ENCODE measurements at regions not wholly inside any gene's neighbourhood (a gene's known extent, or its start where the extent isn't known, plus 50 kb on each side); places are given as distances from the start of the nearest gene placed in this dataset.

DNA sequence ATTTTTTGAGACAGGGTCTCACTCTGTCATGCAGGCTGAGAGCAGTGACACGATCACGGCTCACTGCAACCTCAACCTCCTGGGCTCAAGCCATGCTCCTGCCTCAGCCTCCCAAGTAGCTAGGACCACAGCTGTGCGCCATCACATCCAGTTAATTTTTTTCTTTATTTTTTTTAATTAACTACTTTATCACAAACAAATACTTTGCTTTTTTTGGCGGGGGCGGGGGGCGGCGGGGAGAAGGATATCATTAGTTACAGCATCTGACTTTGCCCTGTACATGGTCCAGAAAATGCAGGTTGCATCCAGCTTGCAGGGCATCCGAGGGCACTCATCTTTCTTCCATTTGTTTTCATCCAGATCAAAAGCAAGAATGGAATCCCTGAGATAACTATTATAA, 201.8 kb upstream of the IER5L start:
- no peak for DNase-seq

DNA sequence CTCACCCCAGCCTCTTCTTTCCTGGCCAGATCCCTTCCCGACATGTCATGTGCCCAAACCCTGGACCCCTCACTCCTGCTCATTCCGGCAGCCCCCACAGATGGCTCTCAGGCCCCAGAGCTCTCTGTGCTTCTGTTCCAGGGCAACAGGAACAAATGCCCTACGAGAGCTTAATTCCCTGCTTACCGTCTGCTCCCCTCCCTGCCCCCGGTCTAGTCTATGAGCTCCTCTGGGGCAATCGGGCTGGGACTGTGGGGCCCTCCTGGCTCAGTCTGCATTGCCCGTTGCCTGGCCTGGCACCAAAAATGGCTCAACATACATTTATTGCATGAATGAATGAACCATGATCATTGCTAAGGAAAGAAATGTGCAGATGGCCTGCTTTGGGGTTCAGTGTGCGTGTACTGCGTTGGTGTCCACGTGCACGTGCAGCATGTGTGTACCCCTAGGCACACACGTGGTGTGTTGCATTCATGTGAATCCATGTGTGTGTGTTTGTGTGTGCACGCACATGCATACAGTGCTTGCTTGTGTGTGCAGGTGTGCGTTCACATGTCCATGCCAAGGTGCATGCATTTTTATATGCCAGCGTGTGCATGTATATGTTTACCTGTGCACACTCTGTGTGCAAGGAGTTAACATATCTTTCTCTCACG, 201.2 kb upstream of the IER5L start:
- DNase-seq: no peak

DNA sequence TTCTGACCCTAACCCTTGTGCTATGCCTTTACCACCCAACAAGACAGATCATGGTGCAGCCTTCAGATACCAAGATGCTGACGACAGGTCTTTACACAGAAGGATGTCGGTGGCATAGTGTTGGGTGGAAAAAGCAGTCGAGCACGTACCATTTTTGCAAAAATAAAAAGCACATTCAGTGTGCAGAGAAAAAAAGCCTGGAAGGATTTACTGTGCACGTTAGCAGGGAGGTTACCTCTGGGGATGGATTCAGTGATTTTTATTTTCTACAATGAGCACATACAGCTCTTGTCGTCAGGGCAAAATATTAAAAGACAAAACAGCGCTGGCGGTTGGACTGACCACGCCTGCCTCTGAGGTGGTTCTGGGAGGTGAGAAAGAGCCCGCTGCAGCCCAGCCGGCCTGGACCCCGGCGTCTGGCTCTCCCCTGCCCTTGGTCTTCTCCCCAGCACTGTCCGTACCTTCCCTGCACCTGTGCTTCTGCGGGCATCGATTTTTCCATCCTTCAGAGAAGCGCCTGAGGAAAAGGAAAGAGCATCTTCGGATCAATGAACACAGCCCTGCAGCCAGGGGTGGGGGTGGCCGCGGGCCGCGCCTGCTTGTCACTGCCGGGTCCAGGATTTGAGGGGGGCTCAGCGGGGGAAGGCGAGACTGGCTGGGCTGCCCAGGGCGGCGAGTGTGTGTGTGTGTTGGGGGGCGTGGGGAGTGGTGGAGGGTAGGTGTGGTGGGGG, 200.0 kb upstream of the IER5L start:
- DNase-seq: no peak

DNA sequence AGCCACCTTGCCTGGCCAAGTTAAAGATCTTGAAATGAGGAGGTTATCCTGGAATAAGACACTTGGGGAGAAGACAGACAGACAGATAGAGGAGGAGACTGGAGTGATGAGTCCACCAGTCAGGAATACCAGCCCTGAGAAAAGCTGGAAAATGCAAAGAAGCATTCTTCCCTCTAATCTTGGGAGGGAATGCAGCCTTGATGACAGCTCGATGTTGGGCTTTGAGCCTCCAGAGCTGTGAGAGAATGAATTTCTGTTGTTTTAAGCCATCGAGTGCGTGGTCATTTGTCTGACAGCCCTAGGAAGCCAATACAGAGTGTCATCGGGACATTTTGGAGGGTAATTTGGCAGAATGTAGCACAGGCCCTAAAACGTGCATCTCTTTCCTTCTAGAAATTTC, 199.1 kb upstream of the IER5L start:
- peak; percentile 62 for DNase-seq

DNA sequence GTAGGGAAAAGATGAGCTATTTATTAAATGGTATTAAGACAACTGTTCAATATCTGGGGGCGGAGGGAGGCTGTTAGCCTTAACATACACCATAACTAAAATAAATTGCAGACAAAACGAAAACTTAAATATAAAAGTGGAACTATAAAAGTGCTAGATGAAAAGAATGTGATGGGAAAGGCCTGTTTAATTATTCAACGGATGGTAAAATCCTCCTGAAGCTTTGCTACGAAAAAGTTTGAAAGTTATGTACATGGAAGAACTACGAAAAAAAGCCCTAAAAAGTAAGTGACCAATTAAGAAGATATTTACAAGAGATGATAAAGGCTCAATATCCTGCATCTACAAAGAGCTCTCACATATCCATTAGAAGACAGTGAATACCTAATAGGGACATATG, 197.8 kb upstream of the IER5L start:
- no peak for DNase-seq

DNA sequence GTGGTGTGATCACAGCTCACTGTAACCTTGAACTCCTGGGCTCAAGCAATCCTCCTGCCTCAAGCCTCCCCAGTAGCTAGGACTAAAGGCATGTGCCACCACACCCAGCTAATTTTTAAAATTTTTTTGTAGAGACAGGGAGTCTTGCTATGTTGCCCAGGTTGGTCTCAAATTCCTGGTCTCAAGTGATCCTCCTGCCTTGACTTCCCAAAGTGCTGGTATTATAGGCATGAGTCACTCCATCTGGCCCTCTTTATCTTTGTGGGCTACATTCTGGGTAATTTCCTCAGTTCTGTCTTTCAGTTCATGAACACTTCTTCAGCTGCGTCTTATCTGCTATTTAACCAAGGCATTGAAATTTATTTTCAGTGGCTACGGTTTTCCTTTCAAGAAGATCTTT, 196.6 kb upstream of the IER5L start:
- DNase-seq: no peak

DNA sequence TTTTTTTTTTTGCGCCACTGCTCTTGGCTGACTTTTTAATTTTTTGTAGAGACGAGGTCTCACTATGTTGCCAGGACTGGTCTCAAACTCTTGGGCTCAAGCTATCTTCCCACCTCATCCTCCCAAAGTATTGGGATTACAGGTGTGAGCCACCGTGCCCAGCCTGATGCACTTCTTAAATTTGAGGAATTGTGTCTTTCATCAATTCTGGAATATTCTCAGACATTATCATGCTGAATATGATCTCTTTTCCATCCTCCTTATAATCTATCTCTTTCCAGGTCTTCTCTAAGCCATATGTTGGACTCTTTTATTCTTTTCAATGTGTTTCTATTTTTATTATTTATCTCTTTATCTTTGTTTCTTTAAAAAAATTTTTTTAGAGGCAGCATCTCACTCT, 196.2 kb upstream of the IER5L start:
- no peak for DNase-seq

DNA sequence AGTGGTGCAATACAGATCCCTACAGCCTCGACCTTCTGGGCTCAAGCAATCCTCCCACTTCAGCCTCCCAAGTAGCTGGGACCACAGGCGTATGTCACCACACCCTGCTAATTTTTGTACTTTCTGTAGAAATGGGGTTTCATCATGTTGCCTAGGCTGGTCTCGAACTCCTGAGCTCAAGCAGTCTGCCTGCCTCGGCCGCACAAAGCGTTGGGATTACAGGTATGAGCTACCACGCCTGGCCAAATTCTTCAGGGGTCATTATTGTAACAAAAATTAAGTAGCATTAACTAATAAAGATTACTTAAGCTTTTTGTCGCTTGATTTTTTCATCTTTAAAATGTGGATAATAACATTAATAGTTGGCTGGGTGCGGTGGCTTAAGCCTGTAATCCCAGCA, 195.3 kb upstream of the IER5L start:
- no peak for DNase-seq

DNA sequence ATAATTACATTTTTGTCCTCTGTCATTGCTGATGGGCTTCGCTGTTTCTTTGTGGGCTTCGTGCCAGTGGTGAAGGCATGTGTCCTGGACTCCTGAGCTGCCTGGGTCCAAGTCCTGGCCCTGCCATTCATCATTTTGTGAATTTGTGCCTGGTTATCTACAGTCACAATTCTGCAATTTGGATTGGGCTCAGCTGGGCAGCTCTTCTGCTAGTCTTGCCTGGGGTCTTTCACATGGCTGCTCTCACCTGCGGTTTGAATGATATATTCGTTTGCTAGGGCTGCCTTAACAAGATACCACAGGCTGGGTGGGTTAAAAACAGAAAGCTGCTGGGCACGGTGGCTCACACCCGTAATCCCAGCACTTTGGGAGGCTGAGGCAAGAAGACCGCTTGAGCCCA, 192.7 kb upstream of the IER5L start:
- no peak for DNase-seq

DNA sequence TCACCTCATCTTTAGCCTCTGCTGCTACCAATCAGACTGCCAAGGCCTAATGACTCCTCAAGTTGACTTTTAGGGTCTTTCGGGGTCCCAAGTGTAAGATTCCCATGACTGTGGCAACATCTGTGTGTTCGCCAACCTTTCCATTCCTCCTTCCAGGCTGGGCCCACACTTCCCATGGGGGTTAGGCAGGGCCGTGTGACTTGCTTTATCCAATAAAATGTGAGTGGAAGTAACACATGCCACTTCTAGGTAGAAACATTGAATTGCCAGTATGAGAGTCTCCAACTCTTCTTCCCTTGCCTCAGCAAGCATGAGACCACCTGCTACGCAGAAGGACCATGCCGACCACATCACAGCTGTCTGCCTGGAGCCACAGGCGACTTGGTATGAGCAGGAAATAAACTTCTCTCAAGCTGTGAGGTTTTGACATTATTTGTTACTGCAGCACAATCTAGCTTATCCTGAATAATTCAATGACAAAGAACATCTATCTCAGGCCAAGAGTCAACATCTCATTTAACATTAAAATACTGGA, 190.4 kb upstream of the IER5L start:
- DNase-seq: no peak

DNA sequence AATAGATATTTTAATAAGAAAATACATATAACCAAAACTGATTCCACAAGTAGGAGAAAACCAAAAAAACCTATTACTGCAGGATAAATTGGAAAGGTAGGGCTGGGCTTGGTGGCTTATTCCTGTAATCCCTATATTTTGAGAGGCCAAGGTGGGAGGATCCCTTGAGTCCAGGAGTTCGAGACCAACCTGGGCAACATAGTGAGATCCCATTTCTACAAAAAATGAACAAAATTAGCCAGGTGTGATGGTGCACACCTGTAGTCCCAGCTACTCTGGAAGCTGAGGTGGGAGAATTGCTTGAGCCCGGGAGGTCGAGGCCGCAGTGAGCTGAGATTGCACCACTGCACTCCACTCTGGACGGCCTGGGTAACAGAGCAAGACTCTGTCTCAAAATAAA, 189.2 kb upstream of the IER5L start:
- DNase-seq: no peak

DNA sequence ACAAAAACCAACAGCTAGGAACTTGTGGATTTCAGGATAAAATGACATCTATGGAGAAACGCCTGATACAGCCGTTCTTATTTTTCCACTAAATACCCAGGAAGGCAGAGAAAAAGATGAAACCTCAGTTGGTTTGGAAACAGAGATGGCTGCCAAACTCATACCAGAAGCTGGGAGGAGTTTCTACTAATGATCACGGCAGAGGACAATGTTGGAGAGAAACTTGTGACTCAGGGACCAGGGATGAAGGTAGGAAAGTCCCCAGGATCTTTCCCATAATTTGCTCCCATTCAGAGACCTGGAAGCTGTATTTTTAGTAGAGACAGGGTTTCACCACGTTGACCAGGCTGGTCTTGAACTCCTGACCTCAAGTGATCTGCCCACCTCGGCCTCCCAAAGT, 187.1 kb upstream of the IER5L start:
- DNase-seq: no peak

DNA sequence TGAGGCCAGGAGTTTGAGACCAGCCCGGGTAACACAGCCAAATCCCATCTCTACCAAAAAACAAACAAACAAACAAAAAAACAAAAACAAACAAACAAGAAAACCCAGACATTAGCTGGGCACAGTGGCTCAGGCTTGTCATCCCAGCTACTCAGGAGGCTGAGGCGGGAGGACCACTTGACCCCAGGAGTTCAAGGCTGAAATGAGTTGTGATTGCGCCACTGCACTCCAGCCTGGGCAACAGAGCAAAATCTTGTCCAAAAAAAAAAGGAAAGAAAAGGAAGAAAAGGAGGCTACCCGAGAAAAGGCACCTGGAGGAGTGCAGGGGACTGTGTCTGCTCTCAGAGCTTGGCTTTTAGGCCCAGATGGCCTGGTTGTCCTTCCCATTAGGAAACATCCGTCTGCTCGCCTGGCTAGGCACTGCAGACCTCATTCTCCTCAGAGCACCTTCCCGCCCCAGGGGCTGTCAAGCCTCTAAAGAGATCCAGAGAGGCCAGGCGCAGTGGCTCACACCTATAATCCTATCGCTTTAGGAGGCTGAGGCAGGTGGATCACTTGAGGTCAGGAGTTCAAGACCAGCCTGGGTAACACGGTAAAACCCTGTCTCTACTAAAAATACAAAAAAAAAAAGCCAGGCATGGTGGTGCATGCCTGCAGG, 185.3 kb upstream of the IER5L start:
- no peak for DNase-seq

DNA sequence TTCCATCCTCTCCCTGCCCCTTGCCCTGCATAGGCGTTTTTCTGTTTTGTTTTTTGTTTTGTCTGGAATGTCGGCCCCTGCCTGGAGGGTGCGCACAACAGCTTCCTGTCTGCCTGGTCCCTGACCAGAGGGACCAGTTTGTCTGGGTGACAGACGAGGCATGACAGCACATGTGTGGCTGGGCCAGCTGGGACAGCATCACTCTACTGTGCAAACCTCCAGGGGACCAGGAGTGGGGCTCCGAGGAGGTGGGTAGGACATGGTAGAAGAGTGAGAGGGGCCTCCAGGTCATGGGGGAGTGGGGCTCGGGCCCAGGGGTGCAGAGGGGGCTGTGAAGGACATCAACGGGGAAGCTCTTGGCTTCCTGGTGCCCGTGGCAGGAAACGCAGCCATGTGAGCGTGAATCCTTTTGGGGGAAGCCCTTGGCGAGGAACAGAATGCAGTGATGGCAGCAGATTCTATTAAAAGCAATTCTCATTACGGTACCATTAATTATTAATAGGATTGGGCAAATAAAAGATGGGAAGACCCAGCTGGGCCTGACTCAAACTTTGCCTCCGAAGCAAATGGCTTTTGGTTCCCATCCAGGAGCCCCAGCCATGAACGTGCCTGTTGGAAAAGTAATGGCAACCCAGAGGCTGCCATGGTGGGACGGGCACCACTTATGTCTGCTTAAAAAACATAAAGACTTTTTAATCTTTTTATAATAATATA, 184.4 kb upstream of the IER5L start:
- DNase-seq: no peak

DNA sequence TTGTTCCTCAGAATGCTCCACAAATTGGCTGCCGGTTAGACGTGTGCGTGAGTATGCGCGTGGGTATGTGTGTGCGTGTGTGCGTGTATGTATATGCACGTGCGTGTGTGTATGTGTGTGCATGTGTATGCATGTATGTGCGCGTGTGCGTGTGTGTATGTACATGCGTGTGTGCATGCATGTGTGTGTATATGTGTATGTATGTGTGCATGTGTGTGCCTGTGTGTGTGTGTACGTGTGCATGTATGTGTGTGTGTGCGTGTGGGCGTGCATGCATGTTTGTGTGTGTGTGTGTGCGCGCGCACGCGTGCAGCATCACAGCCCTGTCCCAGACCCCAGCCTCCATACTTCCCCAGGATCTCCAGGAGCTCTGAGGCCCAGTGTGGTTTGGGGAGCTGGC, 183.1 kb upstream of the IER5L start:
- no peak for DNase-seq

DNA sequence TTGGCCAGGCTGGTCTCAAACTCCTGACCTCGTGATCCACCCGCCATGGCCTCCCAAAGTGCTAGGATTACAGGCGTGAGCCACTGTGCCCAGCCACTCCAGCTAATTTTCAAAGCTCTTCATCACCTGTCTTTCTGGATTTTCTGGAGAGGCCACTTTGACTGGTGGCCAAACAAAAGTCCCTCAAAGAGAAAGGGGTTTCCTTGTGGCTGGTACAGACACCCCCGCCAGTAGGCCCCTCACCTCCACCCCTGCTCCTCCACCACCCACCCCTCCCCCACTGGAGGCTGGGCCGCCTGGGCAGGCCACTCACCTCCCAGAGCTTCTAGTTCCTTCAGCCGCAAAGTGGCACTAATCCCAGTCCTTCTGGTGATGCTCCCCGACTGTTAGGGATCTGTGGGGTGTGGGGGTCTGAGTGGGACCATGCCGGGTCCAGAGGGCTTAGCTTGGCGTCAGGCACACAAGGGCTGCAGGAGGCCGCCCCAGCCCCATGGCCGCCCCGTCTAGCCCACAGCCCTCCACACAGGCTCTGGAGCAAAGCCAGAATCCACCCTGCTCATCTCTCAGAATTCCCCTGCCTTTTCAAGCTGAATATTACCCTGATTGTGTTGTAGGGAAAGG, 182.0 kb upstream of the IER5L start:
- no peak for DNase-seq

DNA sequence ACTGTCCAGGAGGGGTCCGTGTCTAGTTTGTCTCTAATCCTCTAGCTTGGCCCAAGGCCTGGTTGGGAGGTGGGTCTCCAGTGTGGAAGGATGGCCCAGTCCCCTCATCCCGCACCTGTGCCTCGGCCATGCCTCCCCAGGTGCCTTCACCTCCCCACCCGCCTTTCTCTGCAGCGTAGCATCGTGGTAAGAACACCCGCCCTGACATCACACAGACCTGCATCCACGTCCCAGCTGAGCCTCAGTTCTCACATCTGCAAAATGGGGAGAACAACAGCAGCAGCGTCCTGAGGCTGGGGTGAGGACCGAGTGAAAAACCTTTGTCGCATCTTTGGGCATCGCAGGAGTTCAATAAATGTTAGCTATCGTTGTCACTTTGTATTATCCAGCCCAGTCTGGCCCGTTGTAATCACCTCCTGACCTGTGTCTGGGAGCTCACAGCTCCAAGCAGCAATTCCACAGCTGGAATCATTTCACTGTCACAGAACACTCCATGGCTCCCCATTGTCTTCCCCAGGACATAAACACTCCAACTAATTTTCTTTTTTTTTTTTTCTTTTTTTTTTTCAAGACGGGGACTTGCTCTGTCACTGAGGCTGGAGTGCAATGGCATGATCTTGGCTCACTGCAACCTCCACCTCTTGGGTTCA, 181.2 kb upstream of the IER5L start:
- no peak for DNase-seq

DNA sequence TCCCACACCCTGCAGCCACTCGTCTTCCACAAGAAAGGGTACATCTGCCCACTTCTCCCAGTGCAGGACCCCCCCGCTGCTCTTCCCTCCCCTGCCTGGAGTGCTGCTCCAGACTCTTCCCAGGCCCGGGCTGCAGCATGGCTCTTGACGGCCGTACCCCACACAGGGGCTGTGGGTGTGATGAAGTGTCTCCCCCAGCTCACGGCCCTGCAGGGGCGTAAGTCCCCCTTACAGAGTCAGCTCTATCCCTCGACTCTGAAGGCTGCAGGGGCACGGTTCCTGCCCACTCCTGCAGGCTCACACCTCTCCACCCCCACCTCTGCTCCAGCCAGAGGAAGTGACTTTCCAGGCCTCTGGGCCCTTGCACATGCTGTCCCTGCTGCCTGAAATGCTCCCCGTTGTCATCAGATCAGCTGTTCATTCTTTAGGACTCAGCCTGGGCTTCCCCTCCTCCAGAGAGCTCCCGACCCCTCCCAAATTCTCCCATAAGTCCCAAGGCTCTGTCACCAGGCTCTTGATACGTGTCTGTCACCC, 180.6 kb upstream of the IER5L start:
- DNase-seq: no peak

DNA sequence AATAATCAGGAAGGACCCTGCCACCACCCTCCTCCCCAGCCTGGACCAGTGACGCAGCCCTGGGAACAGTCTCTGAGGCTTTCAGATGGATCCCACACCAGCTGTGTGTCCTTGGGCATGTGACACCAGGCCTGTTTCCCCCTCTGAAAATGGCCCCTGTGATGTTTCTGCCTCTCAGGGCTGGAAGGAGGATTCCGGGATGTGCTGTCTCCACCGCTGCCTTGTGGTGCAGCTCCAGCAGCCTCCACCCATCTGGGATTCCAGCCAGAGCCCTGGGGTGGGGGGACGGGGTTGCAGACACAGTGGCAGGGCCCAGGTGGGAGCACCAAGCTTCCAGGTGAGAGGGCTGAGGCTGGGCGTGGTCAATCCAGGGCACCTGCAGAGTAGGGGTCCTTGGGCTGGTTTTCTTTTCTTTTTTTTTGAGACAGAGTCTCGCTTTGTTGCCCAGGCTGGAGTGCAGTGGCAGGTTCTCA, 179.7 kb upstream of the IER5L start:
- DNase-seq: no peak

DNA sequence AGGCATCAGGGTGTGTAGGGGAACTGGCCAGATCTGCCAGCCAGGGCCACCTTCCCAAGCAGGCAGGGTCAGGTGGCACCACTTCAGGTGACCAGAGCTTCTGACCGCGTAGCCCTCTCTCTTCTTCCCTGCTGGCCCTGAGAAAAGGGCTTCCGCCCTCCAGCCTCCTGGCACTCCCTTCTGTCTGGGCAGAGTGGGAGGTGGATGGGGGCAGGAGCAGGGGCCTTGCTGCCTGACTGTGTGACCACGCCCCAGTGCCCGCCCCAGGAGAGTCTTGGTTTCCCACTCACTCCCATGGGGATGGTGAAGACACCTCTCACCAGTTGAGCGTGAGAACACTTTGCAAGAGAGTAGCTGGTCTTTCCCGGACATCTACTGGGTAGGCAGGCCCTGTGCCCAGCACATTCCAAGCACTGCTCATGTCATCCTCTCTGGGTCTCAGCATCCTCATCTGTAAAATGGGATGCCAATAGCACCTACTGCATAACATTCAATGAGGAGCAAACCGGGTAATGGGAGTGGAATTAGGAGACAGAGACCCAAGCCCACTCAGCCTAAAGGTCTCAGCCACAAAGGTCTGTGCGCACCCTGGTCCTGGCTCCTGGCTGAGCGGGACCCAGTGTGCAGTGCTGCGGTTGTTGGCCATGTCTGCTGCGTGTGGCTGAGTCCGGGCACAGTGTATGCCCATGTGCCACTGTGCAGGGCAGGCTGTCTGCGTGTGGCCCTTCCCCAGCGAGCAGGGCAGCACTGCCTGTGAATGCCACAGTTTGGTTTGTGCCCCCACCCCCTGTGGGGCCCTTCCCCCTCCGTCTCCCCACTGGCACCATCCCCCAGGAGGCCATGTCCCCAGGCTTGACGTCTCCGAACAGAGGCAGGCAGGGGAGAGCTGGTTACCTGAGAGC, 179.1 kb upstream of the IER5L start:
- DNase-seq: no peak

DNA sequence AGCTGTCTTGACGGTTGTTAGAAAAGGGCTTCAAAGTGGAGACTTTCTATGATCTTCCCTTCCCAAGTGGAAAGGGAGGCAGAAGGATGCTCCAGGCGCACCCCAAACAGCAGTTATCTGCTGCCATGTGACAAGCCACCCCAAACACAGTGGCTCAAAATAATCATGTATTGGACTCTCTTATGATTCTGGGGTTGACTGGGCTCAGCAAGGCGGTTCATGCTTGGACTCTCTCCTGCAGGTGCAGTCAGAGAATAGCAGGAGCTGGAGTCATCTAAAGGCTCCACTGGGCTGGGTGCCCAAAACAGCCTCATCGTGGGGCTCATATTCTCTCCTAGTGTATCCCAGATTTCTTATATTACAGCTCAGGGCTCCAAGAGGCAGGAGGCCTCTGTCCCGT, 177.6 kb upstream of the IER5L start:
- DNase-seq: no peak

Measured in fibroblast of skin of scalp (primary cell).